Keratinocyte (primary cell): ENCODE measurements at regions not wholly inside any gene's neighbourhood (a gene's known extent, or its start where the extent isn't known, plus 50 kb on each side); places are given as distances from the start of the nearest gene placed in this dataset.

ENCODE experiments used
- EZH2 ChIP-seq: IDR thresholded peaks from one replicate; pipeline ENCODE4 v1.6.1; 2012; ENCODE audit warnings: inconsistent platforms, mild to moderate bottlenecking, low read length, moderate library complexity
- TF ChIP-seq, protein P1 (sequence below), 3 experiments: IDR thresholded peaks in 1 of 3; conservative IDR thresholded peaks in 1 of 3; optimal IDR thresholded peaks in 1 of 3; 2 replicates in 2 of 3; 3 replicates in 1 of 3; pipeline versions ENCODE3 to v1.5.1; 2011; ENCODE audit warnings: low read length in 3 of 3, mild to moderate bottlenecking in 3 of 3, moderate library complexity in 2 of 3, control low read depth in 1 of 3, inconsistent platforms in 1 of 3; ENCODE audit not compliant: insufficient read depth in 2 of 3; ENCODE audit errors: extremely low read depth in 1 of 3

DNA sequence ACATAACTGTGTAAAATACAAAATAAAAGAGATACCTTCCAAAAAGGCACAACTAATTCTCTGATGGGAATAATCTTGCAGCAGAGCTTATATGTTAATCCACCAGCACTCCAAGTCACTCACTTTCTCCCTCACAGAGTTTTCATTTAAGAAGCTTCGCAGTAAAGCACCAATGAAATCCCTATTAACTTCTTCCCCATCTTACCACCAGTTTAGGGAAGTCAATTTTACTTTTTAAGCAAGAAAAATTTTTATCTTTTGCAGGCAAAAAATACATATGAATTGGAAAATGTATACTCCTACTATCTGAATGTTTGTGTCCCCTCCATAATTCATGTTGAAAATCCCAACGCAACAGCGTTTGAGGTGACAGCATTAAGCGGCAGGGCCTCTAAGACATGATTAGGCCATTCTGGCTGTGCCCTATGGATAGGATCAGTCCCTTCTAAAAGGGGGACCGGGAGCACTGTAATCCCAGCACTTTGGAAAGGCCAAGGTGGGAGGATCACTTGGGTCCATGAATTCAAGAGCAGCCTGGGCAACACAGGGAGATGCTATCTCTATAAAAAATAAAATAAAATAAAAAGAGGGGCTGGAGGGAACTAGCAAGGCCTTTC, 435.8 kb downstream of the SHQ1 start:
- TF ChIP-seq EZH2, result no peak
- TF ChIP-seq, protein P1, sequence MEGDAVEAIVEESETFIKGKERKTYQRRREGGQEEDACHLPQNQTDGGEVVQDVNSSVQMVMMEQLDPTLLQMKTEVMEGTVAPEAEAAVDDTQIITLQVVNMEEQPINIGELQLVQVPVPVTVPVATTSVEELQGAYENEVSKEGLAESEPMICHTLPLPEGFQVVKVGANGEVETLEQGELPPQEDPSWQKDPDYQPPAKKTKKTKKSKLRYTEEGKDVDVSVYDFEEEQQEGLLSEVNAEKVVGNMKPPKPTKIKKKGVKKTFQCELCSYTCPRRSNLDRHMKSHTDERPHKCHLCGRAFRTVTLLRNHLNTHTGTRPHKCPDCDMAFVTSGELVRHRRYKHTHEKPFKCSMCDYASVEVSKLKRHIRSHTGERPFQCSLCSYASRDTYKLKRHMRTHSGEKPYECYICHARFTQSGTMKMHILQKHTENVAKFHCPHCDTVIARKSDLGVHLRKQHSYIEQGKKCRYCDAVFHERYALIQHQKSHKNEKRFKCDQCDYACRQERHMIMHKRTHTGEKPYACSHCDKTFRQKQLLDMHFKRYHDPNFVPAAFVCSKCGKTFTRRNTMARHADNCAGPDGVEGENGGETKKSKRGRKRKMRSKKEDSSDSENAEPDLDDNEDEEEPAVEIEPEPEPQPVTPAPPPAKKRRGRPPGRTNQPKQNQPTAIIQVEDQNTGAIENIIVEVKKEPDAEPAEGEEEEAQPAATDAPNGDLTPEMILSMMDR (optimal IDR thresholded peaks at IDR 0.05 in 1 of 3, IDR thresholded peaks at IDR 0.05 in 1 of 3, conservative IDR thresholded peaks at IDR 0.05 in 1 of 3; ENCODE audit: extremely low read depth in 1 of 3, insufficient read depth in 2 of 3, low read length in 3 of 3), result no peak
